ENCODE measurements at regions not wholly inside any gene's neighbourhood (a gene's known extent, or its start where the extent isn't known, plus 50 kb on each side); places are given as distances from the start of the nearest gene placed in this dataset.

DNA sequence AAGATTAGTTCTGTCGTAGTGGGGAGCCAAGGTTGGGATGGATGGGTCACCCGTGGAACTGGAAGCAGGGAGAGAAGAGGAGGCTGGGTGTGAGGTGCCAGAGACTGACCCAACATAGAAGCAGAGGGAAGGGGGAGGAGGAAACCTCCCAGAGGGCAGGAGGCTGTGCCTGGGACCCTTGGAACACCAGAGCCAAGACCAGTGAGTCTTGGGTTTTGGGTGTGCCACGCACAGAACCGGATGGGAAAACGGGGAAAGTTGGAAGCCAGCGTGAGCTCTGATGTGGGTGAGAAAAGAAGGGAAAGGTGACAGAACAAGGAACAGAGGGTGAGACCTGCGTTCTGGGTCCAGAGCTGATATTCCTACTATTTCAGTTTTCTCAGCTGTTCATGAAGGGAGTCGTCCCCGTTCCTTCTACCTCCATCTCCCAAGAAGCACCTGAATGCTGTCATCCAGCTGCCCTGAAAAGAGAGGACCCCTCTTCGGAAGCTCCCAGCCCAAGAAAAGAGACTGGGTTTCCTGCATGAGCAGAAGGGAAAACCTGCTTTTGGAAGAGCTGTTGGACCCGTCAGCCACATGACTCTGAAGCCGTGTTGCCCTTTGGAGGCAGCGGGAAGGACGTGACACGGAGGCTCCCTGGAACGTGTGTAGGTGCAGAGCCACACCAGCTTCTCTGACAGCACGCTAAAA lies 250.1 kb downstream of the NDUFA10 start:
- TF ChIP-seq POLR2AphosphoS5 (IDR thresholded peaks at IDR 0.05) = no peak
- TF ChIP-seq, protein P1, sequence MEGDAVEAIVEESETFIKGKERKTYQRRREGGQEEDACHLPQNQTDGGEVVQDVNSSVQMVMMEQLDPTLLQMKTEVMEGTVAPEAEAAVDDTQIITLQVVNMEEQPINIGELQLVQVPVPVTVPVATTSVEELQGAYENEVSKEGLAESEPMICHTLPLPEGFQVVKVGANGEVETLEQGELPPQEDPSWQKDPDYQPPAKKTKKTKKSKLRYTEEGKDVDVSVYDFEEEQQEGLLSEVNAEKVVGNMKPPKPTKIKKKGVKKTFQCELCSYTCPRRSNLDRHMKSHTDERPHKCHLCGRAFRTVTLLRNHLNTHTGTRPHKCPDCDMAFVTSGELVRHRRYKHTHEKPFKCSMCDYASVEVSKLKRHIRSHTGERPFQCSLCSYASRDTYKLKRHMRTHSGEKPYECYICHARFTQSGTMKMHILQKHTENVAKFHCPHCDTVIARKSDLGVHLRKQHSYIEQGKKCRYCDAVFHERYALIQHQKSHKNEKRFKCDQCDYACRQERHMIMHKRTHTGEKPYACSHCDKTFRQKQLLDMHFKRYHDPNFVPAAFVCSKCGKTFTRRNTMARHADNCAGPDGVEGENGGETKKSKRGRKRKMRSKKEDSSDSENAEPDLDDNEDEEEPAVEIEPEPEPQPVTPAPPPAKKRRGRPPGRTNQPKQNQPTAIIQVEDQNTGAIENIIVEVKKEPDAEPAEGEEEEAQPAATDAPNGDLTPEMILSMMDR (IDR thresholded peaks at IDR 0.05) = no peak
- TF ChIP-seq POLR2A (IDR thresholded peaks at IDR 0.05) = no peak
- intact Hi-C loops (cut with DNase I) = no loop called here
- Histone ChIP-seq H3K27me3 (replicated peaks; ENCODE audit: insufficient read depth) (peaks cover 2% of the 10 kb centered on the region), H3K9me3 (no peaks in the 10 kb centered on the region), H3K4me1 (replicated peaks) (no peaks in the 10 kb centered on the region), H3K27ac (no peak overlapping the region), H3K36me3 (no peaks in the 10 kb centered on the region), H3K4me3 (no peak overlapping the region)
- no peak for DNase-seq (ENCODE audit: low spot score)
- WGBS = 74% methylated on average over 17 of the region's 17 CpGs

DNA sequence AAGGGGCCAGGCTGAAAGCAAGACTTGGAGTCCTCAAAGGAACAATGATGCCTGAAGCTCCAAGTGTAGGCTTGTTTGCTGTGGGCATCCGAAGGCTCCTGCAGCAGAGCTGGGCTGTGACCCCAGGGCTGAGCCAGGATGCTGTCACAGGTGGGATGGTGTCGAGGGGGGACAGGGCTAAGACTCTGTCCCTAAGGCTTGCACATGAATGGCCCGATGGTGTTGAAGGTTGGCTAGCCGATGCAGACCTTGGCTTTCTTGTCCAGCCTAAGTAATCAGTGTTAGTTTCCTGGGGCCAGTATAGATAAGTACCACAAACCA lies 251.0 kb downstream of the NDUFA10 start:
- 82% methylated on average over 4 of the region's 4 CpGs for WGBS
- DNase-seq (ENCODE audit: low spot score) = no peak

DNA sequence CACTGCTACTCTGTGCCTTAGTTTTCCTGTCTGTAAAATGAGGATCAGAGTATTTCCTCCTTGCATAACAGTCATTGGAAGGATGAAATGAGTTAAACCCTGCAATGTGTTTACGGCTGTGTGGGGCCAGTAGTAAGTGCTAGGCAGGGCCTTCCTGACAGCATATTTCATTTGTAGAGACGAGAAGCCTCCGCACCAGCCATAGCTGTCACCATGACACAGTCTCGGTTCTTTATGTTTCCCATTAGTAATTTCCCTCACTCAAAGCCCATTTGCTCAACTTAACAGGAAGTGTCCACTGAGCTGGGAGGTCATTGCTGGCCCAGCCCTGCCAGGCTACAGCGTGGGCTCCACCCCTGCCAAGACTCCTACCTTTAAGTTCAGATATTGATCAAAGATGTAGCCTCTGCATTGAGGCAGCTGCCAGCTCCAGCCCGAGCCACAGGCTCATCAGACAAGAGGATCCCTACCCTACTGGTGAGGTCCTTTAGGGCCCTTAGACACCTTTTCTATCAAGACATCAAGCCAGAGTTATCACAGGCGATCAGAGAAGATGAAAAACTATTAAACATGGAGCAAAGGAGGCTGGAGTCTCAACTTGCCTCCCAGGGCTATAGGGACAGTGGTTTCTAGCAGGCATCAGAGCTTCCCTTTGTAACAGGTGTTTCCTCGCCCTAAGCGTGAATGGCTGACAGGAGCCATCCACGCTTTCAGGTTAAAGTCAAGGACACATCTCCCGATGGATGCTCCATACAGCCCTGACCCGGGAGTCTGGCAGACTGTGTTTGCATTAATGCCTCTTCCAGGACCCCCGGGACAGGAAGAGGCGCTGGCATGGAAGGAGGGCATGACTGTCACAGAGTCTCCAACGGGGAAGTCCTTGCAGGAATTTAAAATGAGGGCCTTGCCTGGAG lies 251.7 kb downstream of the NDUFA10 start:
- Histone ChIP-seq H3K36me3 (no peaks in the 10 kb centered on the region), H3K9me3 (no peaks in the 10 kb centered on the region), H3K27ac (no peak overlapping the region), H3K4me3 (no peak overlapping the region), H3K4me1 (replicated peaks) (no peaks in the 10 kb centered on the region), H3K27me3 (replicated peaks; ENCODE audit: insufficient read depth) (peaks cover 2% of the 10 kb centered on the region)
- TF ChIP-seq POLR2AphosphoS5 (IDR thresholded peaks at IDR 0.05) (no peak), POLR2A (IDR thresholded peaks at IDR 0.05) (no peak)
- TF ChIP-seq, protein P1 (IDR thresholded peaks at IDR 0.05) = no peak
- DNase-seq (ENCODE audit: low spot score) = no peak
- intact Hi-C loops (cut with DNase I) = no loop called here
- 89% methylated on average over 15 of the region's 15 CpGs for WGBS

More for the DNA sequence above, 251.0 kb downstream of the NDUFA10 start:
- intact Hi-C loops (cut with DNase I) = no loop called here
- Histone ChIP-seq H3K9me3 (no peaks in the 10 kb centered on the region), H3K36me3 (no peaks in the 10 kb centered on the region), H3K4me1 (replicated peaks) (no peaks in the 10 kb centered on the region), H3K4me3 (no peak overlapping the region), H3K27ac (no peak overlapping the region), H3K27me3 (replicated peaks; ENCODE audit: insufficient read depth) (peaks cover 2% of the 10 kb centered on the region)
- TF ChIP-seq POLR2AphosphoS5 (IDR thresholded peaks at IDR 0.05) (no peak), POLR2A (IDR thresholded peaks at IDR 0.05) (no peak)
- TF ChIP-seq, protein P1 (IDR thresholded peaks at IDR 0.05) = no peak

DNA sequence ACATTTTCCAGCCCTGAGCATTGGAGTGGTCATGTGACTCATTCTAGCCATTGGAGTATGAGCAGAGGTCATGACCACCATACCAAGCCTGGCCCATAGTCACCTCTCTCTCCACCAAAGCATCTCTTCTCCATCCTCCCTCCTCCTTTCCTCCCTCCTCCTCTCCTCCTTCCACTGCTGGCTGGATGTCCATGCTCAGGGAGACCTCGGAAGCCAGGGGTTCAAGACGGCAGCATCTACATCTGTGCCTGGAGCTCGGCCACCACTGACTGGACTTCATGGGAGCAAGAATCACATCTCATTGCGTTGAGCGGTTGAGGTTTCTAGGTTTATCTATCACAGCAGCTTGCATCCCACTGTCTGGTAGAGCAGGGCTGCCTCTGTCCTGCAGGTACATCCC lies 252.4 kb downstream of the NDUFA10 start:
- intact Hi-C loops (cut with DNase I) = no loop called here
- Histone ChIP-seq H3K27me3 (replicated peaks; ENCODE audit: insufficient read depth) (peaks cover 2% of the 10 kb centered on the region), H3K4me3 (no peak overlapping the region), H3K27ac (no peak overlapping the region), H3K36me3 (no peaks in the 10 kb centered on the region), H3K9me3 (no peaks in the 10 kb centered on the region), H3K4me1 (replicated peaks) (no peaks in the 10 kb centered on the region)
- 98% methylated on average over 5 of the region's 5 CpGs for whole genome bisulfite sequencing
- no peak for DNase-seq (ENCODE audit: low spot score)
- TF ChIP-seq POLR2AphosphoS5 (IDR thresholded peaks at IDR 0.05) (no peak), POLR2A (IDR thresholded peaks at IDR 0.05) (no peak)
- TF ChIP-seq, protein P1 (IDR thresholded peaks at IDR 0.05) = no peak
